IMR-90 (cell line): ENCODE measurements at regions not wholly inside any gene's neighbourhood (a gene's known extent, or its start where the extent isn't known, plus 50 kb on each side); places are given as distances from the start of the nearest gene placed in this dataset.

Source experiments
- ATAC-seq: fragments of 200-7000 bp; cut with Tn5 transposase; 2 replicates; pipeline ENCODE4 v1.9.1; 2020; ENCODE audit warnings: low read depth, mild to moderate bottlenecking, moderate library complexity
- BruUV-seq: library from RNA; stranded (reverse); fragments of 400-500 nt; replicated peaks from 2 replicates; lab custom pipeline; 2021; lab: Mats Ljungman, UMichigan
- CTCF ChIA-PET: fragments of 300-600 bp; formaldehyde crosslinking; extraction: SDS; loops from one replicate; lab custom pipeline; 2021; ENCODE audit warnings: antibody characterized with exemption; lab: Yijun Ruan, JAX
- POLR2A ChIA-PET: fragments of 300-600 bp; sonication (Branson Sonifier 250); formaldehyde crosslinking; loops from one replicate; lab custom pipeline; 2022; ENCODE audit warnings: antibody characterized with exemption; ENCODE audit not compliant: unreplicated experiment; lab: Charles Lee
- DNase-seq: peaks from one replicate; pipeline ENCODE4 v3.0.0; 2013
- H2AFZ ChIP-seq: replicated peaks from 2 replicates; pipeline ENCODE3; 2013; ENCODE audit warnings: low read length, mild to moderate bottlenecking; ENCODE audit not compliant: poor library complexity
- H2AK5ac ChIP-seq: 2 replicates; pipeline ENCODE4 v1.6.1; 2013; ENCODE audit warnings: low read depth, low read length, inconsistent platforms
- H2AK9ac ChIP-seq: replicated peaks from 2 replicates; pipeline ENCODE3; 2013; ENCODE audit warnings: mild to moderate bottlenecking, low read depth, low read length, moderate library complexity; ENCODE audit not compliant: poor library complexity
- H2BK120ac ChIP-seq: 2 replicates; pipeline ENCODE4 v1.6.1; 2013; ENCODE audit warnings: low read depth, low read length, inconsistent platforms
- H2BK15ac ChIP-seq: 3 replicates; pipeline ENCODE4 v1.6.1; 2013; ENCODE audit warnings: low read depth, low read length, inconsistent platforms
- H2BK20ac ChIP-seq: 2 replicates; pipeline ENCODE4 v1.6.1; 2013; ENCODE audit warnings: low read depth, mild to moderate bottlenecking, inconsistent platforms, low read length, moderate library complexity
- H2BK5ac ChIP-seq: 2 replicates; pipeline ENCODE4 v1.6.1; 2013; ENCODE audit warnings: mild to moderate bottlenecking, low read depth, low read length, inconsistent platforms; ENCODE audit not compliant: poor library complexity, severe bottlenecking
- H3K14ac ChIP-seq: replicated peaks from 2 replicates; pipeline ENCODE4 v1.6.1; 2013; ENCODE audit warnings: low read depth, low read length, inconsistent platforms
- H3K18ac ChIP-seq: 2 replicates; pipeline ENCODE4 v1.6.1; 2013; ENCODE audit warnings: low read depth, low read length, control low read depth
- H3K23ac ChIP-seq: 2 replicates; pipeline ENCODE4 v1.6.1; 2013; ENCODE audit warnings: low read depth, low read length, inconsistent platforms
- H3K27ac ChIP-seq: 2 replicates; pipeline ENCODE4 v1.5.1; 2013; ENCODE audit warnings: mild to moderate bottlenecking, control low read depth, low read length; ENCODE audit not compliant: insufficient read depth
- H3K27me3 ChIP-seq: 2 replicates; pipeline ENCODE4 v1.6.1; 2013; ENCODE audit warnings: low read length; ENCODE audit not compliant: control insufficient read depth, insufficient read depth
- H3K36me3 ChIP-seq: 2 replicates; pipeline ENCODE4 v1.6.1; 2013; ENCODE audit warnings: low read length, mixed read lengths; ENCODE audit not compliant: control insufficient read depth, insufficient read depth
- H3K4ac ChIP-seq: 2 replicates; pipeline ENCODE4 v1.6.1; 2013; ENCODE audit warnings: low read depth, low read length, inconsistent platforms
- H3K4me1 ChIP-seq: 2 replicates; pipeline ENCODE4 v1.6.1; 2013; ENCODE audit warnings: low read length, mixed read lengths; ENCODE audit not compliant: control insufficient read depth, insufficient read depth
- H3K4me2 ChIP-seq: 2 replicates; pipeline ENCODE4 v1.6.1; 2013; ENCODE audit warnings: low read depth, mild to moderate bottlenecking, control low read depth, low read length, moderate library complexity
- H3K4me3 ChIP-seq: 2 replicates; pipeline ENCODE4 v1.5.1; 2013; ENCODE audit warnings: low read depth, mild to moderate bottlenecking, control low read depth, low read length, moderate library complexity; ENCODE audit not compliant: insufficient read depth
- H3K56ac ChIP-seq: 2 replicates; pipeline ENCODE4 v1.6.1; 2013; ENCODE audit warnings: low read length, inconsistent platforms; ENCODE audit not compliant: insufficient read depth; ENCODE audit errors: extremely low read depth
- H3K79me1 ChIP-seq, 2 experiments: 2 replicates each; pipeline ENCODE4 v1.6.1; 2013; ENCODE audit warnings: low read length in 2 of 2, inconsistent platforms in 1 of 2, low read depth in 1 of 2
- H3K9ac ChIP-seq: 2 replicates; pipeline ENCODE4 v1.6.1; 2013; ENCODE audit warnings: low read depth, low read length, control low read depth
- H3K9me1 ChIP-seq: 2 replicates; pipeline ENCODE4 v1.6.1; 2013; ENCODE audit warnings: low read length, inconsistent platforms; ENCODE audit not compliant: insufficient read depth
- H3K9me3 ChIP-seq: 2 replicates; pipeline ENCODE4 v1.6.1; 2013; ENCODE audit warnings: low read length; ENCODE audit not compliant: control insufficient read depth, insufficient read depth
- H4K20me1 ChIP-seq: 2 replicates; pipeline ENCODE4 v1.6.1; 2013; ENCODE audit warnings: low read length, inconsistent platforms; ENCODE audit not compliant: insufficient read depth
- H4K5ac ChIP-seq: 2 replicates; pipeline ENCODE4 v1.6.1; 2013; ENCODE audit warnings: mild to moderate bottlenecking, low read depth, low read length, control low read depth
- H4K8ac ChIP-seq, 2 experiments: 2 replicates each; pipeline ENCODE4 v1.6.1; 2013; ENCODE audit warnings: low read depth in 2 of 2, low read length in 2 of 2, control low read depth in 1 of 2, inconsistent platforms in 1 of 2
- H4K91ac ChIP-seq: 2 replicates; pipeline ENCODE4 v1.6.1; 2013; ENCODE audit warnings: low read depth, low read length, inconsistent platforms; ENCODE audit not compliant: insufficient read depth
- BHLHE40 ChIP-seq: fragments of 150-350 bp; IDR thresholded peaks from 2 replicates; pipeline ENCODE4 v1.6.1; 2016; ENCODE audit warnings: mild to moderate bottlenecking, low read depth, low read length
- CEBPB ChIP-seq: IDR thresholded peaks from 2 replicates; pipeline ENCODE4 v1.6.1; 2012; ENCODE audit warnings: low read depth, low read length, improper control_type of control experiment
- CHD1 ChIP-seq: IDR thresholded peaks from 2 replicates; pipeline ENCODE4 v1.6.1; 2012; ENCODE audit warnings: low read depth, low read length, improper control_type of control experiment
- CTCF ChIP-seq: conservative IDR thresholded peaks from 2 replicates; pipeline ENCODE4 v1.5.1; 2012; ENCODE audit warnings: mild to moderate bottlenecking, low read depth, low read length, improper control_type of control experiment
- ELK1 ChIP-seq: fragments of 150-350 bp; IDR thresholded peaks from 2 replicates; pipeline ENCODE4 v1.6.1; 2016; ENCODE audit warnings: low read depth, mild to moderate bottlenecking, low read length, moderate library complexity, borderline replicate concordance
- FOS ChIP-seq: fragments of 150-350 bp; IDR thresholded peaks from 2 replicates; pipeline ENCODE4 v1.6.1; 2016; ENCODE audit warnings: low read depth, low read length
- MAFK ChIP-seq: IDR thresholded peaks from 2 replicates; pipeline ENCODE4 v1.6.1; 2012; ENCODE audit warnings: low read depth, low read length, improper control_type of control experiment
- MAZ ChIP-seq: IDR thresholded peaks from 2 replicates; pipeline ENCODE4 v1.6.1; 2012; ENCODE audit warnings: low read depth, mild to moderate bottlenecking, low read length, improper control_type of control experiment, moderate library complexity, borderline replicate concordance
- MXI1 ChIP-seq: IDR thresholded peaks from 2 replicates; pipeline ENCODE4 v1.6.1; 2012; ENCODE audit warnings: low read depth, mild to moderate bottlenecking, low read length, moderate library complexity, borderline replicate concordance
- NFE2L2 ChIP-seq: fragments of 150-350 bp; IDR thresholded peaks from 2 replicates; pipeline ENCODE4 v1.6.1; 2016; ENCODE audit warnings: low read depth, mild to moderate bottlenecking, low read length
- POLR2A ChIP-seq: IDR thresholded peaks from 2 replicates; pipeline ENCODE4 v1.6.1; 2012; ENCODE audit warnings: mild to moderate bottlenecking, low read depth, low read length
- RAD21 ChIP-seq: IDR thresholded peaks from 2 replicates; pipeline ENCODE4 v1.6.1; 2012; ENCODE audit warnings: low read length, improper control_type of control experiment
- RCOR1 ChIP-seq: IDR thresholded peaks from 2 replicates; pipeline ENCODE4 v1.6.1; 2012; ENCODE audit warnings: mild to moderate bottlenecking, low read length, improper control_type of control experiment; ENCODE audit not compliant: insufficient replicate concordance
- RFX5 ChIP-seq: IDR thresholded peaks from 2 replicates; pipeline ENCODE4 v1.8.0; 2012; ENCODE audit warnings: low read depth, mild to moderate bottlenecking, low read length, moderate library complexity
- SMC3 ChIP-seq: fragments of 150-350 bp; IDR thresholded peaks from 2 replicates; pipeline ENCODE4 v1.6.1; 2016; ENCODE audit warnings: low read depth, mild to moderate bottlenecking, antibody characterized with exemption, low read length, moderate library complexity
- USF2 ChIP-seq: fragments of 150-350 bp; IDR thresholded peaks from 2 replicates; pipeline ENCODE4 v1.6.1; 2017; ENCODE audit warnings: mild to moderate bottlenecking, antibody characterized with exemption, low read length, low read depth
- WGBS, 2 experiments: methylation state at CpG; one replicate each; pipeline versions ENCODE4 v1.1.5 to v1.1.7; 2013; ENCODE audit warnings: missing lambda C conversion rate in 2 of 2; ENCODE audit not compliant: insufficient read length in 1 of 2; ENCODE audit errors: extremely low coverage in 2 of 2; 5-methylcytosine and 5-hydroxymethylcytosine counted together
- dilution Hi-C: fragments of 300-500 bp; cut with HindIII; formaldehyde crosslinking; loops from one replicate; pipeline ENCODE4 v1.14.3; 2018; ENCODE audit warnings: low sequenced_read_pairs; ENCODE audit not compliant: unreplicated experiment
- in situ Hi-C: fragments of 300-500 bp; cut with MboI; formaldehyde crosslinking; loops from 3 replicates; pipeline ENCODE4 v1.14.3; 2019; ENCODE audit warnings: low sequenced_read_pairs, inconsistent platforms, mixed read lengths
- intact Hi-C: fragments of 100-400 bp; cut with micrococcal nuclease; formaldehyde crosslinking; loops from 2 replicates; pipeline ENCODE4 v1.10.0; 2022

GRCh38 chr4:33057736-33058135 is 2337.6 kb downstream of the PCDH7 start:
- H3K4me3 ChIP-seq = no peak overlapping the region
- H3K4me1 ChIP-seq = no peaks in the 10 kb centered on the region
- H2BK120ac ChIP-seq = no peak overlapping the region
- no peaks in the 10 kb centered on the region for H3K36me3 ChIP-seq
- no peak overlapping the region for H2BK15ac ChIP-seq
- H4K91ac ChIP-seq = no peak overlapping the region
- H4K5ac ChIP-seq = no peak overlapping the region
- in situ Hi-C loops = no loop called here
- dilution Hi-C loops = no loop called here
- H4K8ac ChIP-seq = no peak overlapping the region
- intact Hi-C loops = no loop called here
- H2AK5ac ChIP-seq = no peak overlapping the region
- H2BK20ac ChIP-seq = no peak overlapping the region
- H3K27ac ChIP-seq = no peak overlapping the region
- POLR2A ChIA-PET = no interaction called here
- no peak overlapping the region for H3K23ac ChIP-seq
- TF ChIP-seq CEBPB (no peak), SMC3 (no peak), CHD1 (no peak), RAD21 (no peak), MXI1 (no peak), RCOR1 (no peak), CTCF (no peak), MAFK (no peak), NFE2L2 (no peak), FOS (no peak), POLR2A (no peak), BHLHE40 (no peak), ELK1 (no peak), RFX5 (no peak), MAZ (no peak), USF2 (no peak)
- no peak overlapping the region for H3K9ac ChIP-seq
- CTCF ChIA-PET = no interaction called here
- H3K18ac ChIP-seq = no peak overlapping the region
- H3K4ac ChIP-seq = no peak overlapping the region
- WGBS, 2 experiments = no CpG with 5 or more reads among the region's 1 CpG
- no peaks in the 10 kb centered on the region for H3K9me1 ChIP-seq
- no peaks in the 10 kb centered on the region for H3K79me1 ChIP-seq
- no TSS peak for BruUV-seq
- no peak overlapping the region for H3K56ac ChIP-seq
- H2BK5ac ChIP-seq = no peak overlapping the region
- H3K9me3 ChIP-seq = no peaks in the 10 kb centered on the region
- no peaks in the 10 kb centered on the region for H4K20me1 ChIP-seq
- no peaks in the 10 kb centered on the region for H3K27me3 ChIP-seq
- H2AK9ac ChIP-seq = no peak overlapping the region
- no peak overlapping the region for H2AFZ ChIP-seq
- no peak overlapping the region for H3K4me2 ChIP-seq
- DNase-seq (no peak), ATAC-seq (no peak)
- no peak overlapping the region for H3K14ac ChIP-seq
